ENCODE measurements at regions not wholly inside any gene's neighbourhood (a gene's known extent, or its start where the extent isn't known, plus 50 kb on each side); places are given as distances from the start of the nearest gene placed in this dataset.
"Not testable (repeated sequence)": the region's sequence is repeated elsewhere in the genome, so short reads cannot be mapped to it uniquely, and the experiment has no call there.

- no peak for TF ChIP-seq CTCF (IDR thresholded peaks at IDR 0.05; ENCODE audit: insufficient read depth, low read length, poor library complexity, severe bottlenecking)
- H3K4me3 ChIP-seq (replicated peaks; ENCODE audit: low read depth, low read length) = no peak overlapping the region
- no peak for DNase-seq (ENCODE audit: extremely low read depth, insufficient read length)
- no peaks in the 10 kb centered on the region for H3K36me3 ChIP-seq (ENCODE audit: control insufficient read depth, insufficient read depth, low read length)
- no peaks in the 10 kb centered on the region for H3K27me3 ChIP-seq (replicated peaks; ENCODE audit: control insufficient read depth, insufficient read depth, low read length)
Observed at GRCh38 chr2:35163948-35164347, 1191.6 kb upstream of the CRIM1 start.

GRCh38 chr2:35160871-35161270 lies 1194.7 kb upstream of the CRIM1 start:
- Histone ChIP-seq H3K36me3 (ENCODE audit: control insufficient read depth, insufficient read depth, low read length) (no peaks in the 10 kb centered on the region), H3K4me3 (replicated peaks; ENCODE audit: low read depth, low read length) (no peak overlapping the region), H3K27me3 (replicated peaks; ENCODE audit: control insufficient read depth, insufficient read depth, low read length) (no peaks in the 10 kb centered on the region)
- TF ChIP-seq CTCF (IDR thresholded peaks at IDR 0.05; ENCODE audit: insufficient read depth, low read length, poor library complexity, severe bottlenecking) = no peak
- no peak for DNase-seq (ENCODE audit: extremely low read depth, insufficient read length)

- no peaks in the 10 kb centered on the region for H3K36me3 ChIP-seq (ENCODE audit: control insufficient read depth, insufficient read depth, low read length)
- no peak for TF ChIP-seq CTCF (IDR thresholded peaks at IDR 0.05; ENCODE audit: insufficient read depth, low read length, poor library complexity, severe bottlenecking)
- H3K27me3 ChIP-seq (replicated peaks; ENCODE audit: control insufficient read depth, insufficient read depth, low read length) = no peaks in the 10 kb centered on the region
- no peak for DNase-seq (ENCODE audit: extremely low read depth, insufficient read length)
- no peak overlapping the region for H3K4me3 ChIP-seq (replicated peaks; ENCODE audit: low read depth, low read length)
Observed at GRCh38 chr2:35125871-35126270, 1229.7 kb upstream of the CRIM1 start.

- no peak for TF ChIP-seq CTCF (IDR thresholded peaks at IDR 0.05; ENCODE audit: insufficient read depth, low read length, poor library complexity, severe bottlenecking)
- DNase-seq (ENCODE audit: extremely low read depth, insufficient read length) = no peak
- no peak overlapping the region for H3K4me3 ChIP-seq (replicated peaks; ENCODE audit: low read depth, low read length)
- H3K36me3 ChIP-seq (ENCODE audit: control insufficient read depth, insufficient read depth, low read length) = no peaks in the 10 kb centered on the region
- H3K27me3 ChIP-seq (replicated peaks; ENCODE audit: control insufficient read depth, insufficient read depth, low read length) = no peaks in the 10 kb centered on the region
Observed at GRCh38 chr2:35125278-35125677, 1230.3 kb upstream of the CRIM1 start.

GRCh38 chr2:35116151-35116550 lies 1239.4 kb upstream of the CRIM1 start:
- Histone ChIP-seq H3K27me3 (replicated peaks; ENCODE audit: control insufficient read depth, insufficient read depth, low read length) (no peaks in the 10 kb centered on the region), H3K36me3 (ENCODE audit: control insufficient read depth, insufficient read depth, low read length) (no peaks in the 10 kb centered on the region), H3K4me3 (replicated peaks; ENCODE audit: low read depth, low read length) (no peak overlapping the region)
- DNase-seq (ENCODE audit: extremely low read depth, insufficient read length) = no peak
- no peak for TF ChIP-seq CTCF (IDR thresholded peaks at IDR 0.05; ENCODE audit: insufficient read depth, low read length, poor library complexity, severe bottlenecking)

- DNase-seq (ENCODE audit: extremely low read depth, insufficient read length) = no peak
- no peak for TF ChIP-seq CTCF (IDR thresholded peaks at IDR 0.05; ENCODE audit: insufficient read depth, low read length, poor library complexity, severe bottlenecking)
- no peaks in the 10 kb centered on the region for H3K36me3 ChIP-seq (ENCODE audit: control insufficient read depth, insufficient read depth, low read length)
- H3K4me3 ChIP-seq (replicated peaks; ENCODE audit: low read depth, low read length) = no peak overlapping the region
- H3K27me3 ChIP-seq (replicated peaks; ENCODE audit: control insufficient read depth, insufficient read depth, low read length) = no peaks in the 10 kb centered on the region
Observed at GRCh38 chr2:35114765-35115164, 1240.8 kb upstream of the CRIM1 start.

- H3K36me3 ChIP-seq (ENCODE audit: control insufficient read depth, insufficient read depth, low read length); H3K27me3 ChIP-seq (replicated peaks; ENCODE audit: control insufficient read depth, insufficient read depth, low read length); H3K4me3 ChIP-seq (replicated peaks; ENCODE audit: low read depth, low read length); DNase-seq (ENCODE audit: extremely low read depth, insufficient read length): not testable (repeated sequence)
Observed at GRCh38 chr2:35112367-35112766, 1243.2 kb upstream of the CRIM1 start.

Data from GM06990 (cell line).